H1 (cell line): ENCODE measurements at regions not wholly inside any gene's neighbourhood (a gene's known extent, or its start where the extent isn't known, plus 50 kb on each side); places are given as distances from the start of the nearest gene placed in this dataset.

ENCODE experiments used
- FOSL1 ChIP-seq: IDR thresholded peaks from 2 replicates; pipeline ENCODE4 v1.6.1; 2011; ENCODE audit warnings: mild to moderate bottlenecking, low read depth, low read length, moderate library complexity; ENCODE audit not compliant: insufficient read depth
- JUN ChIP-seq: IDR thresholded peaks from 2 replicates; pipeline ENCODE4 v1.6.1; 2011; ENCODE audit warnings: low read depth, mild to moderate bottlenecking, improper control_type of control experiment, low read length
- JUND ChIP-seq: IDR thresholded peaks from 2 replicates; pipeline ENCODE4 v1.6.1; 2011; ENCODE audit warnings: mild to moderate bottlenecking, improper control_type of control experiment, low read length
- POLR2A ChIP-seq, 2 experiments: IDR thresholded peaks; 1 replicate in 1 of 2; 2 replicates in 1 of 2; pipeline ENCODE4 v1.6.1; 2011; ENCODE audit warnings: low read depth in 2 of 2, low read length in 2 of 2, mild to moderate bottlenecking in 2 of 2; ENCODE audit errors: control extremely low read depth in 1 of 2
- POLR2AphosphoS5 ChIP-seq: IDR thresholded peaks from 2 replicates; pipeline ENCODE4 v1.6.1; 2011; ENCODE audit warnings: low read depth, low read length
- RFX5 ChIP-seq: IDR thresholded peaks from 2 replicates; pipeline ENCODE4 v1.6.1; 2011; ENCODE audit warnings: low read depth, low read length, improper control_type of control experiment, borderline replicate concordance
- SIN3A ChIP-seq, 2 experiments: IDR thresholded peaks in 1 of 2; conservative IDR thresholded peaks in 1 of 2; 2 replicates each; pipeline ENCODE4 v1.6.1; 2011 to 2012; ENCODE audit warnings: low read length in 2 of 2, improper control_type of control experiment in 1 of 2, low read depth in 1 of 2, mild to moderate bottlenecking in 1 of 2
- SRF ChIP-seq: IDR thresholded peaks from 2 replicates; pipeline ENCODE4 v1.6.1; 2011; ENCODE audit warnings: mild to moderate bottlenecking, low read depth, low read length, moderate library complexity
- YY1 ChIP-seq: IDR thresholded peaks from 2 replicates; pipeline ENCODE4 v1.6.1; 2011; ENCODE audit warnings: low read depth, mild to moderate bottlenecking, low read length
- ZNF274 ChIP-seq: IDR thresholded peaks from 2 replicates; pipeline ENCODE4 v1.7.0; 2012; ENCODE audit warnings: low read length, borderline replicate concordance; ENCODE audit errors: extremely low read depth
- TF ChIP-seq, protein P1 (sequence below): IDR thresholded peaks from 2 replicates; pipeline ENCODE4 v1.6.1; 2012; ENCODE audit warnings: low read length, inconsistent platforms
- TF ChIP-seq, protein P2 (sequence below), 3 experiments: IDR thresholded peaks; 1 replicate in 2 of 3; 2 replicates in 1 of 3; pipeline versions ENCODE4 v1.5.1 to v1.6.1; 2011; ENCODE audit warnings: low read length in 3 of 3, mild to moderate bottlenecking in 3 of 3, inconsistent platforms in 2 of 3, low read depth in 1 of 3, moderate library complexity in 1 of 3; ENCODE audit not compliant: insufficient read depth in 1 of 3; ENCODE audit errors: control extremely low read depth in 1 of 3

DNA sequence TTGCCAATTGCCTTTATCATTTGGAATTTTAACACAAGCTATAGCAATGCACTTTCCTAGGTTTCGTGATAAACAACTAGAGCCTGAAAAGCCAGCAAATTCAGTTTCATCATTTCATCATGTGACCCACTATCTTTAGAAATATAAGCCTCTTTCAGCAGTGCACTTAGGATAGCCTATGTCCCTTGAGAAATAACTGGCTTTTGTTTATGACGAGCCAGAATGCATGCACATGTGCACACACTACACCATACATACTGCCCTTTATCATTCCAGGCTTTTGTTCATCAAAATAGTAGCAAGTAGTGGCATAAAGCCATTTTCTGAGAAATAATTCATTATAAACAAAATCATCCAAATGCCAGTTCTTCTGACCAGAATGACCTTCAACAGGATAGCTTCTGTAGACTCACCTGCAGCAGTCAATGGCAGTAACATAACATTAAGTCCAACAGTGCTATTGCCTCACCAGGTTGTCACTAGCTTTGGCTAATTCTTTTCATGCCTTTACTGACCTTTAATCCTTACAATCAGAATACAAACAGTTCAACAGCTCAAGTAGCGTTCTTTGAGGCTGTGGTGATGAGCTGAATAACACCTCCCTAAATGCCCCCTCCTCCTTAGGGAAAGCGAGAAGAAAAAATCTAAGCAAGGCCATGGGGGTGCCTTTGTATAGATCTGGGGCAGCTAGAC is 132.3 kb upstream of the SMARCA2 start:
- TF ChIP-seq, protein P1, sequence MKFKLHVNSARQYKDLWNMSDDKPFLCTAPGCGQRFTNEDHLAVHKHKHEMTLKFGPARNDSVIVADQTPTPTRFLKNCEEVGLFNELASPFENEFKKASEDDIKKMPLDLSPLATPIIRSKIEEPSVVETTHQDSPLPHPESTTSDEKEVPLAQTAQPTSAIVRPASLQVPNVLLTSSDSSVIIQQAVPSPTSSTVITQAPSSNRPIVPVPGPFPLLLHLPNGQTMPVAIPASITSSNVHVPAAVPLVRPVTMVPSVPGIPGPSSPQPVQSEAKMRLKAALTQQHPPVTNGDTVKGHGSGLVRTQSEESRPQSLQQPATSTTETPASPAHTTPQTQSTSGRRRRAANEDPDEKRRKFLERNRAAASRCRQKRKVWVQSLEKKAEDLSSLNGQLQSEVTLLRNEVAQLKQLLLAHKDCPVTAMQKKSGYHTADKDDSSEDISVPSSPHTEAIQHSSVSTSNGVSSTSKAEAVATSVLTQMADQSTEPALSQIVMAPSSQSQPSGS = no peak
- TF ChIP-seq, protein P2, sequence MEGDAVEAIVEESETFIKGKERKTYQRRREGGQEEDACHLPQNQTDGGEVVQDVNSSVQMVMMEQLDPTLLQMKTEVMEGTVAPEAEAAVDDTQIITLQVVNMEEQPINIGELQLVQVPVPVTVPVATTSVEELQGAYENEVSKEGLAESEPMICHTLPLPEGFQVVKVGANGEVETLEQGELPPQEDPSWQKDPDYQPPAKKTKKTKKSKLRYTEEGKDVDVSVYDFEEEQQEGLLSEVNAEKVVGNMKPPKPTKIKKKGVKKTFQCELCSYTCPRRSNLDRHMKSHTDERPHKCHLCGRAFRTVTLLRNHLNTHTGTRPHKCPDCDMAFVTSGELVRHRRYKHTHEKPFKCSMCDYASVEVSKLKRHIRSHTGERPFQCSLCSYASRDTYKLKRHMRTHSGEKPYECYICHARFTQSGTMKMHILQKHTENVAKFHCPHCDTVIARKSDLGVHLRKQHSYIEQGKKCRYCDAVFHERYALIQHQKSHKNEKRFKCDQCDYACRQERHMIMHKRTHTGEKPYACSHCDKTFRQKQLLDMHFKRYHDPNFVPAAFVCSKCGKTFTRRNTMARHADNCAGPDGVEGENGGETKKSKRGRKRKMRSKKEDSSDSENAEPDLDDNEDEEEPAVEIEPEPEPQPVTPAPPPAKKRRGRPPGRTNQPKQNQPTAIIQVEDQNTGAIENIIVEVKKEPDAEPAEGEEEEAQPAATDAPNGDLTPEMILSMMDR (IDR thresholded peaks at IDR 0.05; ENCODE audit: control extremely low read depth in 1 of 3, insufficient read depth in 1 of 3, low read depth in 1 of 3, low read length in 3 of 3) = no peak
- TF ChIP-seq POLR2A (IDR thresholded peaks at IDR 0.05; ENCODE audit: control extremely low read depth in 1 of 2, low read depth in 2 of 2, low read length in 2 of 2) (no peak), SIN3A (conservative IDR thresholded peaks at IDR 0.05 in 1 of 2, IDR thresholded peaks at IDR 0.05 in 1 of 2; ENCODE audit: low read depth in 1 of 2, low read length in 2 of 2) (no peak), SRF (no peak), POLR2AphosphoS5 (no peak), JUND (no peak), ZNF274 (no peak), YY1 (no peak), JUN (no peak), FOSL1 (no peak), RFX5 (no peak)
